DOHH2 (cell line): ENCODE measurements at regions not wholly inside any gene's neighbourhood (a gene's known extent, or its start where the extent isn't known, plus 50 kb on each side); places are given as distances from the start of the nearest gene placed in this dataset.

Experiments used
- EZH2phosphoT487 ChIP-seq: fragments of 200-600 bp; sonication (generic); IDR thresholded peaks from 2 replicates; pipeline ENCODE4 v1.6.1; 2017; ENCODE audit warnings: borderline replicate concordance, mild to moderate bottlenecking, antibody characterized with exemption, low read length, moderate library complexity, mixed read lengths
- TF ChIP-seq, protein P1 (sequence below): fragments of 200-600 bp; sonication (generic); IDR thresholded peaks from one replicate; pipeline ENCODE4 v1.5.1; 2014; ENCODE audit warnings: antibody characterized with exemption, mild to moderate bottlenecking, low read depth, low read length; ENCODE audit not compliant: poor library complexity, severe bottlenecking

DNA sequence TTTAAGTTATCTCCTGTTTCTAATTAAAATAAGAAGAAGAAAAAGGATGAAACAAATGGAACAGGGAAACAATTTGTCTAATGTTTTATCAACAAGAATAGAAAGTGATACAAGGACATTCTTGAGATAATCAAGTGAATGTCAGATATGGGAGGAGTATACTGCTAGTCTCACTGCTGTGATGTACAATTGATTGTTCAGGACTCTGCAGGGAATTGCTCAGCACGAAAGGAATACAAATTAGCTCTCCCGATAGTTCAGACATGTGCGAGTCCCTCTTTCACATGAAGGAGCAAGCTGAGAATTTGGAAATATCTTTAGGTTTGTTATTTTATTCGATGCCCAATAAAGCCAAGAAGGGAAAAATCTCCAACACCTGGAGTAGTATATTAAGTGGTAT is 57.3 kb upstream of the FSTL5 start:
- no peak for TF ChIP-seq EZH2phosphoT487
- TF ChIP-seq, protein P1, sequence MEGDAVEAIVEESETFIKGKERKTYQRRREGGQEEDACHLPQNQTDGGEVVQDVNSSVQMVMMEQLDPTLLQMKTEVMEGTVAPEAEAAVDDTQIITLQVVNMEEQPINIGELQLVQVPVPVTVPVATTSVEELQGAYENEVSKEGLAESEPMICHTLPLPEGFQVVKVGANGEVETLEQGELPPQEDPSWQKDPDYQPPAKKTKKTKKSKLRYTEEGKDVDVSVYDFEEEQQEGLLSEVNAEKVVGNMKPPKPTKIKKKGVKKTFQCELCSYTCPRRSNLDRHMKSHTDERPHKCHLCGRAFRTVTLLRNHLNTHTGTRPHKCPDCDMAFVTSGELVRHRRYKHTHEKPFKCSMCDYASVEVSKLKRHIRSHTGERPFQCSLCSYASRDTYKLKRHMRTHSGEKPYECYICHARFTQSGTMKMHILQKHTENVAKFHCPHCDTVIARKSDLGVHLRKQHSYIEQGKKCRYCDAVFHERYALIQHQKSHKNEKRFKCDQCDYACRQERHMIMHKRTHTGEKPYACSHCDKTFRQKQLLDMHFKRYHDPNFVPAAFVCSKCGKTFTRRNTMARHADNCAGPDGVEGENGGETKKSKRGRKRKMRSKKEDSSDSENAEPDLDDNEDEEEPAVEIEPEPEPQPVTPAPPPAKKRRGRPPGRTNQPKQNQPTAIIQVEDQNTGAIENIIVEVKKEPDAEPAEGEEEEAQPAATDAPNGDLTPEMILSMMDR = no peak
